BJ (cell line): ENCODE measurements at regions not wholly inside any gene's neighbourhood (a gene's known extent, or its start where the extent isn't known, plus 50 kb on each side); places are given as distances from the start of the nearest gene placed in this dataset.
"Not testable (repeated sequence)": the region's sequence is repeated elsewhere in the genome, so short reads cannot be mapped to it uniquely, and the experiment has no call there.

Experiments used
- CTCF ChIA-PET: fragments of 350-600 bp; formaldehyde crosslinking; extraction: SDS; loops from one replicate; lab custom pipeline; 2021; ENCODE audit warnings: antibody characterized with exemption, inconsistent platforms; lab: Yijun Ruan, JAX
- POLR2A ChIA-PET: fragments of 300-600 bp; sonication (Branson Sonifier 250); formaldehyde crosslinking; extraction: SDS; loops from one replicate; lab custom pipeline; 2021; ENCODE audit warnings: antibody characterized with exemption; lab: Charles Lee
- DNase-seq: peaks from one replicate; pipeline ENCODE4 v3.0.0-alpha.2; 2011; ENCODE audit warnings: low read depth
- H3K27me3 ChIP-seq: 2 replicates; pipeline ENCODE4 v1.6.0; 2011; ENCODE audit warnings: low read length; ENCODE audit not compliant: control insufficient read depth, insufficient read depth
- H3K36me3 ChIP-seq: 2 replicates; pipeline ENCODE4 v1.5.1; 2011; ENCODE audit warnings: low read length; ENCODE audit not compliant: control insufficient read depth, insufficient read depth
- H3K4me3 ChIP-seq: 2 replicates; pipeline ENCODE4 v1.5.1; 2011; ENCODE audit warnings: low read depth, mild to moderate bottlenecking, control low read depth, low read length
- TF ChIP-seq, protein P1 (sequence below): IDR thresholded peaks from 2 replicates; pipeline ENCODE4 v1.5.1; 2011; ENCODE audit warnings: low read depth, mild to moderate bottlenecking, control low read depth, inconsistent platforms, low read length, moderate library complexity; ENCODE audit not compliant: insufficient read depth

DNA sequence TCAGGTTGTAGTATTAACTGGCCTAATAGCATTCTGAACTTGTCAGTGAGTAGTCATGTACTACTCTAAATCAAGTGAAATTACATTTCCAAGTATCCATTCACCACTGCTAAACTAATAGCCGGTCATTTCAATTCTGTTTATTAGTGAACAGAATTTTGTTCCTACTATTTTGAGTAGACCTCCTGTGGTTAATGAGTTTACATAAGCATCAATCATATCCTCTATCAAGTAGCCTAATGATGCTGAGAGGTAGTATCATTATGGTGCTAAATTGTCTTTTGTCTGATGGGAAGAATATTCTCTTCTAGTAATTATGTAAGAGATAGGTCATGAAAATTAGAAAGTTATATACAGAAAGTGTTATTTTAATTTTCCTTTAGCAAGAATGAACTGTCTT, 602.8 kb downstream of the KCNT2 start:
- POLR2A ChIA-PET, result no interaction called here
- H3K27me3 ChIP-seq, result no peaks in the 10 kb centered on the region
- DNase-seq, result no peak
- TF ChIP-seq, protein P1, sequence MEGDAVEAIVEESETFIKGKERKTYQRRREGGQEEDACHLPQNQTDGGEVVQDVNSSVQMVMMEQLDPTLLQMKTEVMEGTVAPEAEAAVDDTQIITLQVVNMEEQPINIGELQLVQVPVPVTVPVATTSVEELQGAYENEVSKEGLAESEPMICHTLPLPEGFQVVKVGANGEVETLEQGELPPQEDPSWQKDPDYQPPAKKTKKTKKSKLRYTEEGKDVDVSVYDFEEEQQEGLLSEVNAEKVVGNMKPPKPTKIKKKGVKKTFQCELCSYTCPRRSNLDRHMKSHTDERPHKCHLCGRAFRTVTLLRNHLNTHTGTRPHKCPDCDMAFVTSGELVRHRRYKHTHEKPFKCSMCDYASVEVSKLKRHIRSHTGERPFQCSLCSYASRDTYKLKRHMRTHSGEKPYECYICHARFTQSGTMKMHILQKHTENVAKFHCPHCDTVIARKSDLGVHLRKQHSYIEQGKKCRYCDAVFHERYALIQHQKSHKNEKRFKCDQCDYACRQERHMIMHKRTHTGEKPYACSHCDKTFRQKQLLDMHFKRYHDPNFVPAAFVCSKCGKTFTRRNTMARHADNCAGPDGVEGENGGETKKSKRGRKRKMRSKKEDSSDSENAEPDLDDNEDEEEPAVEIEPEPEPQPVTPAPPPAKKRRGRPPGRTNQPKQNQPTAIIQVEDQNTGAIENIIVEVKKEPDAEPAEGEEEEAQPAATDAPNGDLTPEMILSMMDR, result no peak
- no peak overlapping the region for H3K4me3 ChIP-seq
- H3K36me3 ChIP-seq, result no peaks in the 10 kb centered on the region
- CTCF ChIA-PET, result no interaction called here

DNA sequence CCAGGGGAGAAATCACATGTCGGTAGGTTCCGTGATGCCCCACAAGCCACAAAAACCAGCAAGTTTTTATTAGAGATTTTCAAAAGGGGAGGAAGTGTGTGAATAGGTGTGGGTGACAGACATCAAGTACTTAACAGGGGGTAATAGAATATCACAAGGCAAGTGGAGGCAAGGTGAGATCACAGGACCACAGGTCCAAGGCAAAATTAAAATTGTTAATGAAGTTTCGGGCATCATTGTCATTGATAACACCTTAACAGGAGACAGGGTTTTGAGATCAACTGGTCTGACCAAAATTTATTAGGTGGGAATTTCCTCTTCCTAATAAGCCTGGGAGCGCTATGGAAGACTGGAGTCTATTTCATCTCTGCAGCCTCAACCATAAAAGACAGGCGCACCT, 603.9 kb downstream of the KCNT2 start:
- CTCF ChIA-PET, DNase-seq, H3K27me3 ChIP-seq, H3K4me3 ChIP-seq, H3K36me3 ChIP-seq, POLR2A ChIA-PET: not testable (repeated sequence)

DNA sequence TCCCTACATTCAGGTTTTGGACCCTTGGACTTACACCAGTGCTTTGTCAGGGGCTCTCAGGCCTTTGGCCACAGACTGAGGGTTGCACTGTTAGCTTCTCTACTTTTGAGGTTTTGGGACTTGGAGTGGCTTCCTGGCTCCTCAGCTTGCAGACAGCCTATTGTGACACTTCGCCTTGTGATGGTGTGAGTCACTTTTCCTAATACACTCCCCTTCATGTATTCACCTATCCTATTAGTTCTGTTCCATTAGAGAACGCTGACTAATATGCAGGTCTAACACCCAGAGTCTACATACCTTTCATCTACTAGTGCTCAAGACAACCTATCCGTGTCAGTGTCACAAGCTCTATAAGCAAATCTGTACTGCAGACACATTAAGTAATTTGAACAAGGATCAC, 605.3 kb downstream of the KCNT2 start:
- Histone ChIP-seq H3K4me3 (no peak overlapping the region), H3K36me3 (no peaks in the 10 kb centered on the region), H3K27me3 (no peaks in the 10 kb centered on the region)
- TF ChIP-seq, protein P1, result no peak
- POLR2A ChIA-PET, result no interaction called here
- DNase-seq, result no peak
- CTCF ChIA-PET, result no interaction called here

DNA sequence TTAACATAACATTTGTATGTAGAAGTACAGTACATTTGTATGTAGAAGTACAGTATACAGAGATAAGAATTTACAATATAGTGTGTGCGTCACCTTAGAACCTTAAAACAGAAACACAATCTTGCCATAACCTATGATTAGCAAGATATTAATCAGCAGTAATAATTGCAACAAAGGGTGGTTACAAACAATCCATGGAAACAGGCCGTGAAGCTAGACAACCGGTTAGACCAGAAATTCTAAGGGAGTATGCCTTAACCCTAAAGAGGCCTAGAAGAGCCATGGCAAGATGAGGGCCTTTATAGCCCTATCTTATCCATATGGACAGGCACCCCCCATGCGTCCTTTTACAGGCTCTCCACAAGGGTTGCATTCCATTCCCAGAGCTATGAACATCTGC, 605.9 kb downstream of the KCNT2 start:
- H3K4me3 ChIP-seq, CTCF ChIA-PET, POLR2A ChIA-PET, DNase-seq, H3K27me3 ChIP-seq, H3K36me3 ChIP-seq: not testable (repeated sequence)

DNA sequence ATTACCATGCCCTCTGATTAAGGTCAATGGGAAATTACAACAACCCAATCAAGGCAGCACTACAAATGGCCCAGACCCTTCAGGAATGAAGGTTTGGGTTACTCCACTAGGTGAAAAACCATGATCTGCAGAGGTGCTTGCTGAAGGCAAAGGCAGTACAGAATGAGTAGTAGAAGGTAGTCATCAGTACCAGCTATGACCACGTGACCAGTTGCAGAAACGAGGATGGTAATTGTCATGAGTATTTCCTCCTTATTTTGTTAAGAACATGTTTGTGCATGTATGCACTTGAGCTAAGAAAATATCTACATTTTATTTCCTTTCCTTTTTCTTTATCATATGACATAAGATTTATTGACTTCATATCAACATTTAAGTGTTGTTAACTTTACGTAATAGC, 607.1 kb downstream of the KCNT2 start:
- DNase-seq, result no peak

DNA sequence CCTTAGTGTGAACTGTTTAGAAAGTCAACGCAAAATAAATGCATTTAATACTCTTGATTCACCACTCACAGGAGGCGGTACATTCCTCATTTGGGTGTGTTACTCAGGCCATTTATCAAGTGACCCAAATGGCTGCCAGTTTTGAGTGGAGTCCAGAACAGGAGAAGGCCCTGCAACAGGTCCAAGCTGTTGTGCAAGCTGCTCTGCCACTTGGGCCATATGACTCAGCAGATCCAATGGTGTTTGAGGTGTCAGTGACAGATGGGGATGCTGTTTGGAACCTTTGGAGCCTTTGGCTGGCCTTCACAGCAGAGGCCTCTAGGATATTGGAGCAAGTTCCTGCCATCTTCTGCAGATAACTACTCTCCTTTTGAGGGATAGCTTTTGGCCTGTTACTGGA, 609.2 kb downstream of the KCNT2 start:
- H3K4me3 ChIP-seq, result no peak overlapping the region
- ChIA-PET POLR2A (no interaction called here), CTCF (no interaction called here)
- TF ChIP-seq, protein P1, result no peak
- DNase-seq, result no peak
- no peaks in the 10 kb centered on the region for H3K27me3 ChIP-seq
- H3K36me3 ChIP-seq, result no peaks in the 10 kb centered on the region

More for the DNA sequence above, 607.1 kb downstream of the KCNT2 start:
- ChIA-PET POLR2A (no interaction called here), CTCF (no interaction called here)
- TF ChIP-seq, protein P1, result no peak
- Histone ChIP-seq H3K4me3 (no peak overlapping the region), H3K27me3 (no peaks in the 10 kb centered on the region), H3K36me3 (no peaks in the 10 kb centered on the region)
